Nephron progenitor cell (in vitro differentiated cells): ENCODE measurements at regions not wholly inside any gene's neighbourhood (a gene's known extent, or its start where the extent isn't known, plus 50 kb on each side); places are given as distances from the start of the nearest gene placed in this dataset.

Experiments used
- DNase-seq: peaks from one replicate; pipeline ENCODE4 v3.0.0; 2021
- H3K27ac Mint-ChIP-seq: 2 replicates; pipeline ENCODE4 v1.8.0; 2021; ENCODE audit warnings: mild to moderate bottlenecking, moderate library complexity, mixed read lengths
- H3K27me3 Mint-ChIP-seq: 2 replicates; pipeline ENCODE4 v1.8.0; 2021; ENCODE audit warnings: mild to moderate bottlenecking, low read depth, mixed read lengths; ENCODE audit not compliant: poor library complexity
- H3K36me3 Mint-ChIP-seq: 2 replicates; pipeline ENCODE4 v1.8.0; 2021; ENCODE audit warnings: low read depth, mixed read lengths
- H3K4me1 Mint-ChIP-seq: 2 replicates; pipeline ENCODE4 v1.8.0; 2021; ENCODE audit warnings: mixed read lengths
- H3K4me3 Mint-ChIP-seq: 2 replicates; pipeline ENCODE4 v1.8.0; 2021; ENCODE audit warnings: mild to moderate bottlenecking, moderate library complexity, mixed read lengths
- H3K9me3 Mint-ChIP-seq: 2 replicates; pipeline ENCODE4 v1.8.0; 2021; ENCODE audit warnings: mild to moderate bottlenecking, moderate library complexity, mixed read lengths
- CTCF ChIP-seq: fragments of 200-600 bp; sonication (generic); IDR thresholded peaks from 2 replicates; pipeline ENCODE4 v1.5.0; 2021; ENCODE audit warnings: antibody characterized with exemption

- no peak for DNase-seq
Measured at GRCh38 chr1:29585656-29586055, 349.3 kb downstream of the PTPRU start.

GRCh38 chr1:29585201-29585600 lies 348.9 kb downstream of the PTPRU start:
- Mint-ChIP-seq H3K36me3 (no peaks in the 10 kb centered on the region), H3K4me3 (no peak overlapping the region), H3K4me1 (peaks cover 27% of the 10 kb centered on the region), H3K27me3 (peaks cover 8% of the 10 kb centered on the region), H3K27ac (no peak overlapping the region), H3K9me3 (no peaks in the 10 kb centered on the region)
- no peak for TF ChIP-seq CTCF
- no peak for DNase-seq

More at GRCh38 chr1:29585656-29586055, 349.3 kb downstream of the PTPRU start:
- peaks cover 8% of the 10 kb centered on the region for H3K27me3 Mint-ChIP-seq
- no peaks in the 10 kb centered on the region for H3K36me3 Mint-ChIP-seq
- H3K4me1 Mint-ChIP-seq = peaks cover 26% of the 10 kb centered on the region
- H3K4me3 Mint-ChIP-seq = no peak overlapping the region
- TF ChIP-seq CTCF = no peak
- H3K27ac Mint-ChIP-seq = no peak overlapping the region
- no peaks in the 10 kb centered on the region for H3K9me3 Mint-ChIP-seq

GRCh38 chr1:29584776-29585175 lies 348.5 kb downstream of the PTPRU start:
- Mint-ChIP-seq H3K27me3 (peaks cover 8% of the 10 kb centered on the region), H3K4me1 (peaks cover 27% of the 10 kb centered on the region)
- no peak for DNase-seq

GRCh38 chr1:29584362-29584761 lies 348.0 kb downstream of the PTPRU start:
- DNase-seq = no peak
- Mint-ChIP-seq H3K4me3 (no peak overlapping the region), H3K27me3 (peaks cover 8% of the 10 kb centered on the region), H3K27ac (peak overlapping the region; percentile 12), H3K4me1 (peaks cover 31% of the 10 kb centered on the region), H3K36me3 (no peaks in the 10 kb centered on the region), H3K9me3 (no peaks in the 10 kb centered on the region)
- TF ChIP-seq CTCF = no peak

More at GRCh38 chr1:29584776-29585175, 348.5 kb downstream of the PTPRU start:
- Mint-ChIP-seq H3K4me3 (no peak overlapping the region), H3K27ac (peak overlapping the region; percentile 61), H3K9me3 (no peaks in the 10 kb centered on the region), H3K36me3 (no peaks in the 10 kb centered on the region)
- TF ChIP-seq CTCF = no peak

- Mint-ChIP-seq H3K36me3 (no peaks in the 10 kb centered on the region), H3K27ac (no peak overlapping the region), H3K4me1 (peaks cover 38% of the 10 kb centered on the region), H3K9me3 (no peaks in the 10 kb centered on the region), H3K27me3 (peaks cover 8% of the 10 kb centered on the region), H3K4me3 (no peak overlapping the region)
- no peak for DNase-seq
- no peak for TF ChIP-seq CTCF
Measured at GRCh38 chr1:29583727-29584126, 347.4 kb downstream of the PTPRU start.

GRCh38 chr1:29581256-29581655 lies 344.9 kb downstream of the PTPRU start:
- no peak for DNase-seq
- no peaks in the 10 kb centered on the region for H3K36me3 Mint-ChIP-seq
- no peaks in the 10 kb centered on the region for H3K9me3 Mint-ChIP-seq
- peaks cover 3% of the 10 kb centered on the region for H3K27me3 Mint-ChIP-seq
- H3K4me1 Mint-ChIP-seq = peaks cover 55% of the 10 kb centered on the region
- TF ChIP-seq CTCF = no peak
- H3K27ac Mint-ChIP-seq = no peak overlapping the region
- H3K4me3 Mint-ChIP-seq = no peak overlapping the region
